ENCODE measurements at regions not wholly inside any gene's neighbourhood (a gene's known extent, or its start where the extent isn't known, plus 50 kb on each side); places are given as distances from the start of the nearest gene placed in this dataset.

GRCh38 chr2:191738003-191738402, 60.1 kb downstream of the NABP1 start:
- no peaks in the 10 kb centered on the region for H3K9me3 ChIP-seq (ENCODE audit: low read length)
- Mint-ChIP-seq H3K9me3 (no peaks in the 10 kb centered on the region), H3K27ac (peak overlapping the region in 1 of 8 donors; percentile 56), H3K4me3 (no peak overlapping the region), H3K36me3 (peaks cover 0 to 4% (median 0%) of the 10 kb centered on the region in 3 donors), H3K27me3 (peaks cover 2 to 8% of the 10 kb centered on the region in 2 donors), H3K4me1 (peaks cover 13 to 19% (median 15%) of the 10 kb centered on the region in 3 donors)
- ChIA-PET POLR2A (no interaction called here), CTCF (no interaction called here)
- H3K4me3 ChIP-seq (ENCODE audit: low read length) = no peak overlapping the region
- peaks cover 21% of the 10 kb centered on the region for H3K4me1 ChIP-seq (ENCODE audit: insufficient read depth, low read length)
- no peaks in the 10 kb centered on the region for H3K36me3 ChIP-seq (ENCODE audit: insufficient read depth, low read length)
- H3K27ac ChIP-seq (ENCODE audit: low read depth, low read length) = no peak overlapping the region
- no peaks in the 10 kb centered on the region for H3K27me3 ChIP-seq (ENCODE audit: insufficient read depth, low read length, poor library complexity, severe bottlenecking)
- no peak for DNase-seq

DNA sequence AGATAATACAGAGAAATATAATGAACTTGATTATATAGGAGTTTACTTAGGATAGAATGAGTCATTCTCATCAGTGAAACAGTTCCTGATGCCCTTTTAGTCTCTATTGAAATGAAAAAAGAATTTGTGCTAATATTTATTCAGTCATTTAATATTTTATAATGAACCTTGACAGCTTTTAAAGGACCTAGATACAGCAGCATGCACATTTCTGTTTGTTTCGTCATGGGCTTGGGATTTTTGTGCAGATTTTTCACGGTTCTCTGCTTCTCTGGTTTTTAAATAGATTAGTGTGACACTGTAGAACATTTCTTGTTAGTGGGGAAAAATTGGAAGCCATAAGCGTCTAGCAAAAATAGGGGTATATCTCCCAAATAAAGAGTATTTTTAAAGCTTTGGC, 60.7 kb downstream of the NABP1 start:
- Mint-ChIP-seq H3K4me1 (peaks cover 15 to 19% (median 15%) of the 10 kb centered on the region in 3 donors), H3K27ac (no peak overlapping the region), H3K27me3 (peaks cover 2 to 11% of the 10 kb centered on the region in 2 donors), H3K4me3 (no peak overlapping the region), H3K9me3 (peaks cover 0 to 2% (median 0%) of the 10 kb centered on the region in 5 donors), H3K36me3 (peaks cover 0 to 4% (median 0%) of the 10 kb centered on the region in 3 donors)
- DNase-seq = no peak
- Histone ChIP-seq H3K27me3 (ENCODE audit: insufficient read depth, low read length, poor library complexity, severe bottlenecking) (no peaks in the 10 kb centered on the region), H3K27ac (ENCODE audit: low read depth, low read length) (no peak overlapping the region), H3K4me3 (ENCODE audit: low read length) (no peak overlapping the region), H3K36me3 (ENCODE audit: insufficient read depth, low read length) (no peaks in the 10 kb centered on the region), H3K9me3 (ENCODE audit: low read length) (no peaks in the 10 kb centered on the region), H3K4me1 (ENCODE audit: insufficient read depth, low read length) (peaks cover 21% of the 10 kb centered on the region)
- CTCF ChIA-PET = no interaction called here
- POLR2A ChIA-PET = no interaction called here

GRCh38 chr2:191739194-191739593, 61.3 kb downstream of the NABP1 start:
- POLR2A ChIA-PET = no interaction called here

GRCh38 chr2:191740016-191740419, 62.1 kb downstream of the NABP1 start:
- Histone ChIP-seq H3K4me1 (ENCODE audit: insufficient read depth, low read length) (peaks cover 21% of the 10 kb centered on the region), H3K9me3 (ENCODE audit: low read length) (no peaks in the 10 kb centered on the region), H3K27me3 (ENCODE audit: insufficient read depth, low read length, poor library complexity, severe bottlenecking) (no peaks in the 10 kb centered on the region), H3K27ac (ENCODE audit: low read depth, low read length) (no peak overlapping the region), H3K36me3 (ENCODE audit: insufficient read depth, low read length) (no peaks in the 10 kb centered on the region), H3K4me3 (ENCODE audit: low read length) (no peak overlapping the region)
- H3K4me3 Mint-ChIP-seq = peak overlapping the region in 5 of 7 donors; percentile 1 to 29 (median 13)
- peaks cover 0 to 2% (median 0%) of the 10 kb centered on the region in 5 donors for H3K9me3 Mint-ChIP-seq
- peaks cover 15 to 19% (median 15%) of the 10 kb centered on the region in 3 donors for H3K4me1 Mint-ChIP-seq
- DNase-seq = peak; percentile 4 to 83 (median 73)
- ChIA-PET CTCF (no interaction called here), POLR2A (interaction anchor here (1.0 kb wide), 1 partner anchor 64 kb away, joined by 5 read pairs; no protein-coding TSS in a partner anchor)
- H3K27ac Mint-ChIP-seq = peak overlapping the region; percentile 4 to 93 (median 56)
- H3K36me3 Mint-ChIP-seq = no peaks in the 10 kb centered on the region
- peaks cover 2 to 11% of the 10 kb centered on the region in 2 donors for H3K27me3 Mint-ChIP-seq

More at GRCh38 chr2:191739194-191739593, 61.3 kb downstream of the NABP1 start:
- Mint-ChIP-seq H3K27me3 (peaks cover 2 to 10% of the 10 kb centered on the region in 2 donors), H3K4me3 (no peak overlapping the region), H3K9me3 (peaks cover 0 to 2% (median 0%) of the 10 kb centered on the region in 5 donors), H3K4me1 (peaks cover 15 to 19% (median 15%) of the 10 kb centered on the region in 3 donors), H3K36me3 (peaks cover 0 to 3% (median 0%) of the 10 kb centered on the region in 3 donors), H3K27ac (peak overlapping the region in 1 of 8 donors; percentile 43)
- no peak overlapping the region for H3K27ac ChIP-seq (ENCODE audit: low read depth, low read length)
- no peak for DNase-seq
- no peaks in the 10 kb centered on the region for H3K36me3 ChIP-seq (ENCODE audit: insufficient read depth, low read length)
- no peak overlapping the region for H3K4me3 ChIP-seq (ENCODE audit: low read length)
- peaks cover 21% of the 10 kb centered on the region for H3K4me1 ChIP-seq (ENCODE audit: insufficient read depth, low read length)
- H3K27me3 ChIP-seq (ENCODE audit: insufficient read depth, low read length, poor library complexity, severe bottlenecking) = no peaks in the 10 kb centered on the region
- CTCF ChIA-PET = no interaction called here
- no peaks in the 10 kb centered on the region for H3K9me3 ChIP-seq (ENCODE audit: low read length)

GRCh38 chr2:191740759-191741158, 62.8 kb downstream of the NABP1 start:
- Histone ChIP-seq H3K27me3 (ENCODE audit: insufficient read depth, low read length, poor library complexity, severe bottlenecking) (no peaks in the 10 kb centered on the region), H3K4me1 (ENCODE audit: insufficient read depth, low read length) (peaks cover 21% of the 10 kb centered on the region), H3K4me3 (ENCODE audit: low read length) (no peak overlapping the region), H3K27ac (ENCODE audit: low read depth, low read length) (no peak overlapping the region), H3K9me3 (ENCODE audit: low read length) (no peaks in the 10 kb centered on the region), H3K36me3 (ENCODE audit: insufficient read depth, low read length) (no peaks in the 10 kb centered on the region)
- POLR2A ChIA-PET = interaction anchor here (1.0 kb wide), 1 partner anchor 65 kb away, joined by 5 read pairs; no protein-coding TSS in a partner anchor
- no peak overlapping the region for H3K4me3 Mint-ChIP-seq
- H3K36me3 Mint-ChIP-seq = no peaks in the 10 kb centered on the region
- peaks cover 0 to 2% (median 0%) of the 10 kb centered on the region in 5 donors for H3K9me3 Mint-ChIP-seq
- peaks cover 6 to 18% of the 10 kb centered on the region in 2 donors for H3K27me3 Mint-ChIP-seq
- no peak overlapping the region for H3K27ac Mint-ChIP-seq
- H3K4me1 Mint-ChIP-seq = peaks cover 15 to 19% (median 15%) of the 10 kb centered on the region in 3 donors
- CTCF ChIA-PET = interaction anchor here (0.7 kb wide), 1 partner anchor 49 kb away, joined by 3 read pairs; no protein-coding TSS in a partner anchor
- no peak for DNase-seq

DNA sequence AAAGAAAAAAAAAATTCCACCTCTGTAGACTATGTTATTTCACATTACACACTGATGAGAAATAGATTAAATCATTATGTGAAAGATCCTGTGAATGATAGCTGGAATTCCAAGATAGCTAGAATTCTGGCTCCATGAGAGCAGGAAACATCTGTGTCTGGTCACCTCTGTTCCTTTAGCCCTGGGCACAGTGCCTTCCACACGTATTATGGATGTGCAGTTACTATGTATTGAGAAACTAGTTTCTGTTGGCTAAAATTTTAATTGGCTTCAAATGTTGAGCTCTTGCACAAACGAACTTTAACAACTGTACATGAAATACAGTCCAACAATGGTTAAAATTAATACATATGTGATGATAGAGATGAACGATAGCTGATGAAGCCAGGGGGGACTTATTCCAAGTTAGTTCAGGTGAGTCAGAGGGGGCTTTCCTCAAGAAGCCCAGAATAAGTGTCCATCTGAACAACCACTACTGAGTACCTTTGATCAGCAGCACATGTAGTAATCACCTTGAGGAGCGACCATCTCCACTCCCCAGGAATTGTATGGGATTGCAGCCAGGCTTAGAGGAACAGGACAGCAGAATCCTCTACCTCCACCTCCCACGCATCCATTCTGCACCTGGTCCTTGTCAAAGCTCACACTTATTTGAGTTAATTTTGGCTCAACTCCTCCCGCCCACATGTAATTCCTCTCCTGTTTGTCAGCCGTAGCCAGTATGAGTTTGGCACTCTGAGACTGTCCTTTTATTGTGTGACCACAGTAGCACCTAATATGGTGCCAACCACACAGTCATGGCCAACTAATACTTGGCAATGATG, 68.6 kb downstream of the NABP1 start:
- no peaks in the 10 kb centered on the region for H3K36me3 ChIP-seq (ENCODE audit: insufficient read depth, low read length)
- H3K4me1 Mint-ChIP-seq = peaks cover 0 to 3% (median 2%) of the 10 kb centered on the region in 3 donors
- POLR2A ChIA-PET = no interaction called here
- H3K4me3 ChIP-seq (ENCODE audit: low read length) = no peak overlapping the region
- DNase-seq = no peak
- no peaks in the 10 kb centered on the region for H3K4me1 ChIP-seq (ENCODE audit: insufficient read depth, low read length)
- H3K9me3 ChIP-seq (ENCODE audit: low read length) = no peaks in the 10 kb centered on the region
- H3K4me3 Mint-ChIP-seq = no peak overlapping the region
- peaks cover 0 to 2% (median 0%) of the 10 kb centered on the region in 5 donors for H3K9me3 Mint-ChIP-seq
- H3K27me3 Mint-ChIP-seq = peaks cover 20 to 33% of the 10 kb centered on the region in 2 donors
- CTCF ChIA-PET = interaction anchor here (1.2 kb wide), 1 partner anchor 13 kb away, joined by 4 read pairs; no protein-coding TSS in a partner anchor
- H3K27ac Mint-ChIP-seq = no peak overlapping the region
- H3K36me3 Mint-ChIP-seq = no peaks in the 10 kb centered on the region
- H3K27me3 ChIP-seq (ENCODE audit: insufficient read depth, low read length, poor library complexity, severe bottlenecking) = no peaks in the 10 kb centered on the region
- no peak overlapping the region for H3K27ac ChIP-seq (ENCODE audit: low read depth, low read length)

DNA sequence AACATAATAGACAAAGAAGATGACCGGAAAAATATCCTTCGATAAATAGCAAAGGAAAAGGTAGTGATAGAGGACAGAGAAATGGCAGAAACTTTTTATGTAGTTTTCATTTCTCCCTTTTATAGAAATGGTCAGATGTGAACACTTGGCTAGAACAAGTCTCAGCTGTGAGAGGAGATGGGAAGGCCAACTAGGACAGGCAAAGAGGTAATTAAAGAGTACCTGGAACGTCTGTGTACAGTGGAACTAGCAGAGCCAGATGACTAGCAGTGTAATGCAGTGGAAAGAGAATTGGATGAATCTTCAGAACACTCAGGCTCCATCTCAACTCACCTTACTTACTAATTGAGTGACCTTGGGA, 69.2 kb downstream of the NABP1 start:
- POLR2A ChIA-PET = no interaction called here

DNA sequence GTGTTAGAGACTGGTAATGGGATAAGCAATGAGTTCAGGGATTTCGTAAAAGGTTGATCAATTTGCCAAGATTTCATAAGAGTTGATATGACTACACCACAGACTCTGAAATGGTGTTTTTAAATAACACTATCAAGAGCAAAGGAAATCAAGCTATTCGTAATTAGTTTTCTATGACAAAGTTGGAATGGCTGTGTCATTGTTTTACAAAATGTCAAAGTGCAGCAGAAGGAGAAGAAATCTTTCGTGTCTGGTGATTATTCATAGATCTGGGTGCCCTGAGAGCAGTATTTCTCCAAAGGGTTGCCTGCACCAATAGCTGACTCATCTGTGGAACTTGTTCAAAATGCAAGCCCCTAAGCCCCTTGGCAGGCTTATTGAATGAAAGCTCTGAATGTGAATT, 70.1 kb downstream of the NABP1 start:
- Mint-ChIP-seq H3K27me3 (peaks cover 20 to 32% of the 10 kb centered on the region in 2 donors), H3K36me3 (no peaks in the 10 kb centered on the region), H3K27ac (no peak overlapping the region), H3K4me1 (peaks cover 0 to 3% (median 2%) of the 10 kb centered on the region in 3 donors), H3K9me3 (peaks cover 0 to 2% (median 0%) of the 10 kb centered on the region in 5 donors), H3K4me3 (no peak overlapping the region)
- ChIA-PET CTCF (interaction anchor here (0.9 kb wide), 1 partner anchor 10 kb away, joined by 3 read pairs; no protein-coding TSS in a partner anchor), POLR2A (no interaction called here)
- Histone ChIP-seq H3K4me3 (ENCODE audit: low read length) (no peak overlapping the region), H3K27ac (ENCODE audit: low read depth, low read length) (no peak overlapping the region), H3K4me1 (ENCODE audit: insufficient read depth, low read length) (no peaks in the 10 kb centered on the region), H3K9me3 (ENCODE audit: low read length) (no peaks in the 10 kb centered on the region), H3K27me3 (ENCODE audit: insufficient read depth, low read length, poor library complexity, severe bottlenecking) (no peaks in the 10 kb centered on the region), H3K36me3 (ENCODE audit: insufficient read depth, low read length) (no peaks in the 10 kb centered on the region)
- DNase-seq = no peak

More for the DNA sequence above, 69.2 kb downstream of the NABP1 start:
- Histone ChIP-seq H3K36me3 (ENCODE audit: insufficient read depth, low read length) (no peaks in the 10 kb centered on the region), H3K27me3 (ENCODE audit: insufficient read depth, low read length, poor library complexity, severe bottlenecking) (no peaks in the 10 kb centered on the region), H3K4me1 (ENCODE audit: insufficient read depth, low read length) (no peaks in the 10 kb centered on the region), H3K27ac (ENCODE audit: low read depth, low read length) (no peak overlapping the region), H3K9me3 (ENCODE audit: low read length) (no peaks in the 10 kb centered on the region), H3K4me3 (ENCODE audit: low read length) (no peak overlapping the region)
- Mint-ChIP-seq H3K27ac (no peak overlapping the region), H3K4me3 (no peak overlapping the region), H3K36me3 (no peaks in the 10 kb centered on the region), H3K4me1 (peaks cover 0 to 3% (median 2%) of the 10 kb centered on the region in 3 donors), H3K27me3 (peaks cover 20 to 33% of the 10 kb centered on the region in 2 donors), H3K9me3 (peaks cover 0 to 2% (median 0%) of the 10 kb centered on the region in 5 donors)
- CTCF ChIA-PET = no interaction called here
- DNase-seq = no peak

All from CD8-positive, alpha-beta memory T cell (primary cell).